GM18502 (cell line): ENCODE measurements at regions not wholly inside any gene's neighbourhood (a gene's known extent, or its start where the extent isn't known, plus 50 kb on each side); places are given as distances from the start of the nearest gene placed in this dataset.
"Not testable (repeated sequence)": the region's sequence is repeated elsewhere in the genome, so short reads cannot be mapped to it uniquely, and the experiment has no call there.

Source experiments
- ATAC-seq: cut with Tn5 transposase; IDR thresholded peaks from one replicate; pipeline ENCODE4 v1.9.1; 2021; ENCODE audit warnings: mild to moderate bottlenecking; ENCODE audit not compliant: unreplicated experiment, poor library complexity

DNA sequence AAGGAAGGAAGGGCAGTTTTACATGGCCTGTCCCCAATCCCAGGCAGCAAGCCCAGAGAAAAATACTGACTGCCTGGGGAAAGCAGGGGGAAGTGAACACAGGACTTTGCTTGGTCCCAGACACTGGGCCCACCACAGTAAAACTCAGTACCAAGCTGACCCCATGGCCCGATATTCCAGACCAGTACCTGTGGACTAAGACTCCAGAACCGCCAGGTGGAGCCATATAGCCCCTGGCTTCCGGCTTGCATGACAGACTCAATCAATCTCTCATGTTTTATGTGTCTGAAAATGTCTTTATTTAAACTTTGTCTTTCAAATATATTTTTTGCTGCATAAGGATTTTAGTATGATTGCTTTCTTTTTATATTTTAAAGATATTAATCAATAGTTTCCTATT is 767.9 kb upstream of the SLITRK6 start:
- no peak for ATAC-seq

DNA sequence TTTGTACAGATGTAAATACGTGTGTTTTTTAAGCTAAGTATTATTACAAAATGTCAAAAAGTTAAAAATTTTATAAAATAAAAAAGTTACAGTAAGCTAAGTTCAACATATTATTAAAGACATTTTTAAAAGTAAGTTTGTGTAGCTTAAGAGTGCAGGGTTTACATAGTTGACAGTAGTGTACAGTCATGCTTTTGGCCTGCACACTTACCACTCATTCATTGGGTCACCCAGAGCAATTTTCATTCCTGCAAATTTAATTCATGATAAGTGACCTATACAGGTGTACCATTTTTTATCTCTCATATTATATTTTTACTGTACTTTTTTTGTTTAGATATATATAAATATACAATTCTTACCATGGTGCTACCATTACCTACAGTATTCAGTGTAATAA is 769.9 kb upstream of the SLITRK6 start:
- ATAC-seq, result no peak

- ATAC-seq, result no peak
Observed at GRCh38 chr13:86569974-86570373, 770.8 kb upstream of the SLITRK6 start.

GRCh38 chr13:86572115-86572514 is 772.9 kb upstream of the SLITRK6 start:
- ATAC-seq, result no peak

GRCh38 chr13:86579662-86580061 is 780.4 kb upstream of the SLITRK6 start:
- no peak for ATAC-seq

DNA sequence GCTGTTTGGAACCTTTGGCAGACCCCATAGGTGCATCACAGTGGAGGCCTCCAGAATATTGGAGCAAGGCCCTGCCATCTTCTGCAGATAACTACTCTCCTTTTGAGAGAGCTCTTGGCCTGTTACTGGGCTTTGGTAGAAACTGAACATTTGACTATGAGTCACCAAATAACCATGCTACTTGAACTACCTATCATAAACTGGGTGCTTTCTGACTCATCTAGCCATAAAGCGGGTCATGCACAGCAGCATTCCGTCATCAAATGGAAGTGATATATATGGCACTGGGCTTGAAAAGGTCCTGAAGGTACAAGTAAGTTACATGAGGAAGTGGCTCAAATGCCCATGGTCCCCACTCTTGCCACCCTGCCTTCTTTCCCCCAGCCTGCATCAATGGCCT is 782.5 kb upstream of the SLITRK6 start:
- ATAC-seq, result no peak

GRCh38 chr13:86584301-86584700 is 785.1 kb upstream of the SLITRK6 start:
- no peak for ATAC-seq

DNA sequence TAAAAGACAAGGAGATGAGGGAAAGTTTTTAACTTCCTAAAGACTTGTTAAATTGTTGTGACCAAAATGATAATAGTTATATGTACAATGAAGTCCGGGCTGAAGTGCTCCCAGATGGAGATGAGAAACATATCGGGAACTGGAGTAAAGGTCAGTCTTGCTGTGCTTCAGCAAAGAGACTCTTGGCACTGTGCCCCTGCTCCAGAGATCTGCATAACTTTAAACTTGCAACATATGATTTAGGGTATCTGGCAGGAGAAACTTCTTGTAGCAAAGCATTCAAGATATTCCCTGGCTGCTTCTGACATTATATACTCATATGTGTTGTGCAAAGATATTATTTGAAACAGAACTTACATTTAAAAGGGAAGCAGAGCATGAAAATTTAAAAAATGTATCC is 786.6 kb upstream of the SLITRK6 start:
- no peak for ATAC-seq

- ATAC-seq, result no peak
Observed at GRCh38 chr13:86591862-86592261, 792.6 kb upstream of the SLITRK6 start.

DNA sequence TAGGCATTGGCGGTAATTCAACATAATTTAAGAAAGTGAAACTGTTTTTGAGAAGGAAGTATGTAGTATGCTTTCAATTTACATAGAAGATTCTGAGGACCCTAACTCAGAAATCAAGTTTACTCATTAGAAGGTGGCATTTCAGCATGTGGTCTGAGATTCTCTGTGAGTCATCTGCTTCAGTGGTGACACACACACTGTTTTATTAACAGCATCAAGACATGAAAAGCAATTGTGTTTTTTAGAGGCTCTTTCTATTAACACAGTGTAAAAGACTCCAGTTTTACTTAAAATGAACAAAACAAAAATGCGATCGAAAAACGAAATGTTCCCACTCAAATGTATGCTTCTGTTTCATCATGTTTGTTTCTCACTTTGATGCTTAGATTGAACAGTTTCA is 802.1 kb upstream of the SLITRK6 start:
- ATAC-seq, result no peak

- ATAC-seq, result no peak
Observed at GRCh38 chr13:86606264-86606663, 807.0 kb upstream of the SLITRK6 start.

GRCh38 chr13:86608701-86609100 is 809.5 kb upstream of the SLITRK6 start:
- no peak for ATAC-seq

DNA sequence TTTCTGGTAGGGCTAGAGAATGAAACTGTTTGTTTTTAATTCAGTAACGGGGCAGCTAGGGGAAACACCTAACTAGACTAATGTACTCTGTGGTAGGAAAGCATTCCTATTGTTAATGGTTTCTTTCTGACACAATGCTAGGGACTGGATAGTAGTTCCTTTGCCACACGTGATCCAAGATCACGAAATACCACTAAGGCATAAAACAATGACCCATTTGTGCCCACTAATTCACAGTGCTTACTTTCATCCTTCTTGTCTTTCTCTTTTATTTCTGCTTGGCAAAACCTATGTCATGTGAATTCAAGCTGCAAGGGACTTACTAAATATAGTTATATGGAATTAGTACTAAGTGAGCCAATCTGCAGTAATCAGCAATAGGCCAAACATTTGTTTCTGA is 834.1 kb upstream of the SLITRK6 start:
- ATAC-seq, result no peak

- not testable (repeated sequence) for ATAC-seq
Observed at GRCh38 chr13:86651171-86651570, 852.0 kb upstream of the SLITRK6 start.

DNA sequence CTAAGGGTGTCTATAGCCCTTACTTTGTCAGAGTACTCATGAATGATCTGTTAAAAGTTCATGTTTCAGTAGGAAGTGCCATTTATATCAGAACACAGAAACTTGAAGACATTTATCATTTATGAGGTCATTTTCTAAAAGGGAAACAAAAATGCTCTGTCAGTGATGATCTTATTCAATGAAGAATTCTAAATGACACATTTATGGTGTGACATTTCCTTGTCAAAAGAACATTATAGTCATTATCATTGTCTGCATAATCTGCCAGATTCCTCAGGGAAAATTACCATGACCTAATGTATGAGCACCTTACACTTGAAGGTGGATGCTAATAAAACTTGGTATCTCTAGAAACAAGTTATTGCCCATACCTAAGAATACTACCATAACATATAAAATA is 853.8 kb upstream of the SLITRK6 start:
- ATAC-seq, result no peak

GRCh38 chr13:86655561-86655960 is 856.3 kb upstream of the SLITRK6 start:
- no peak for ATAC-seq

- ATAC-seq, result no peak
Observed at GRCh38 chr13:86660090-86660489, 860.9 kb upstream of the SLITRK6 start.

- no peak for ATAC-seq
Observed at GRCh38 chr13:86665842-86666241, 866.6 kb upstream of the SLITRK6 start.

GRCh38 chr13:86673931-86674431 is 874.8 kb upstream of the SLITRK6 start:
- ATAC-seq, result no peak

DNA sequence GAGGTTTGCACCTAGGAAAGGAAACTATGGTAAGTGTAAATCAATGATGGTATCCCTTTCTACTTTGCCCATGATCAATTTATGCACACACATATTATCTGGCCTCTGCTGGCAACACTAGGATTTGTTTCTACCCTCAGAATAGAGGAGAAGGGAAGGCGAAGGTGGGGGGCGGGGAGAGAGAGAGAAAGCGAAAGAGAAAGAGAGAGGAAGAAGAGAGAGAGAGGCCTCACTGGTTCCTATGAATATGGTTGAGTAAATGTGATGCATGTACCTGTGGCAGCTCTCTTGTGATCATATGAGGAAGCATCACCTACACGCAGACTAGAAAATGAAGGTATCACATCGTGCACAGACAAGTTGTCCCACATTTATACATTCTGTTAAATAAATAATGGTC is 882.0 kb upstream of the SLITRK6 start:
- no peak for ATAC-seq

DNA sequence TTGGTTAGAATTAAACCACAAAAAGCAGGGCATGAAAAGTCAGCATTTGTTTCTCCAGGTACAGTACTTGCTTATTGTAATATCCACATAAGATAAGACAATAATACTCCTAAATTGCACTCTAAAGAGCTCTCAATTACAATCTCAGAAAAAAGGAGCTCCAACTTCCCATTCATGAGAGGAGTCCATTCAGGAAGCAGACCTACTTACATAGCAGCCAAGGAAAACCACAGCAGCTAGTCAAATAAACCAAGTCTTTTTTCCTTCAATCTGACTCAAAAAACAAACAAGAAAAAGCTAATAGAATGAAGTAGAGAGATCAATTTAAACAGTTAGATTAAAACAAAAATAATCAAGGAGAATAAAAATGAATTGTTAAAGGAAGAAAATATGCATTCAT is 885.2 kb upstream of the SLITRK6 start:
- no peak for ATAC-seq

GRCh38 chr13:86689911-86690310 is 890.7 kb upstream of the SLITRK6 start:
- no peak for ATAC-seq

DNA sequence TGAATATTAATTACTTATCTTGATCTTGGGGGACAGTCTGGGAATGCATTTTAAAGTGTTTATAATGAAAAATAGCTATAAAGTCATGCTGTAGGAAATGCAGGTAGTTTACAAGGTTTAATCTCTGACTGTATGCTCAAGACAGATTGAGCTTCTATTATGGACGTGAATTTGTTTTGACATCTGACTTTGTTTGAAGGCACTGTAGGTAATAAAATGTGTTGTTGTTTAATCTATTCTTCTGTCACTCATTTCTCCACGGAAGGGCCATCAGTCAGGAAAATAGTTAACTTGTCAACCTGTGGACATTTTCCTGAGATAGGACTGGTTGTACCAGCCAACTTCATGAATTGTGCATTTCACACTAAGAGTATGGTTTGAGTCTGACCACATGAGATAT is 893.1 kb upstream of the SLITRK6 start:
- no peak for ATAC-seq
